ENCODE measurements at regions not wholly inside any gene's neighbourhood (a gene's known extent, or its start where the extent isn't known, plus 50 kb on each side); places are given as distances from the start of the nearest gene placed in this dataset.

- no peak overlapping the region for H3K27ac ChIP-seq (ENCODE audit: insufficient read depth, low read length, poor library complexity, severe bottlenecking)
- no peak overlapping the region for H3K4me3 ChIP-seq (ENCODE audit: insufficient read depth, low read depth, low read length, poor library complexity, severe bottlenecking)
- no peaks in the 10 kb centered on the region for H3K4me1 ChIP-seq (ENCODE audit: control insufficient read depth, insufficient read depth, low read length, poor library complexity, severe bottlenecking)
- DNase-seq: no peak
- H3K27me3 ChIP-seq (replicated peaks; ENCODE audit: control insufficient read depth, insufficient read depth, low read length, poor library complexity, severe bottlenecking): no peaks in the 10 kb centered on the region
- no peaks in the 10 kb centered on the region for H3K9me3 ChIP-seq (ENCODE audit: control insufficient read depth, low read length)
- no peaks in the 10 kb centered on the region for H3K36me3 ChIP-seq (ENCODE audit: control insufficient read depth, insufficient read depth, low read length)
Observed at GRCh38 chrX:54695231-54695630, 102.8 kb downstream of the ITIH6 start.

GRCh38 chrX:54695816-54696487 lies 102.1 kb downstream of the ITIH6 start:
- H3K27ac ChIP-seq (ENCODE audit: insufficient read depth, low read length, poor library complexity, severe bottlenecking): no peak overlapping the region
- H3K4me1 ChIP-seq (ENCODE audit: control insufficient read depth, insufficient read depth, low read length, poor library complexity, severe bottlenecking): no peaks in the 10 kb centered on the region
- no peaks in the 10 kb centered on the region for H3K36me3 ChIP-seq (ENCODE audit: control insufficient read depth, insufficient read depth, low read length)
- H3K4me3 ChIP-seq (ENCODE audit: insufficient read depth, low read depth, low read length, poor library complexity, severe bottlenecking): no peak overlapping the region
- H3K9me3 ChIP-seq (ENCODE audit: control insufficient read depth, low read length): no peaks in the 10 kb centered on the region
- H3K27me3 ChIP-seq (replicated peaks; ENCODE audit: control insufficient read depth, insufficient read depth, low read length, poor library complexity, severe bottlenecking): no peaks in the 10 kb centered on the region
- no peak for DNase-seq

Data from effector memory CD4-positive, alpha-beta T cell (primary cell).